ENCODE measurements at regions not wholly inside any gene's neighbourhood (a gene's known extent, or its start where the extent isn't known, plus 50 kb on each side); places are given as distances from the start of the nearest gene placed in this dataset.

DNA sequence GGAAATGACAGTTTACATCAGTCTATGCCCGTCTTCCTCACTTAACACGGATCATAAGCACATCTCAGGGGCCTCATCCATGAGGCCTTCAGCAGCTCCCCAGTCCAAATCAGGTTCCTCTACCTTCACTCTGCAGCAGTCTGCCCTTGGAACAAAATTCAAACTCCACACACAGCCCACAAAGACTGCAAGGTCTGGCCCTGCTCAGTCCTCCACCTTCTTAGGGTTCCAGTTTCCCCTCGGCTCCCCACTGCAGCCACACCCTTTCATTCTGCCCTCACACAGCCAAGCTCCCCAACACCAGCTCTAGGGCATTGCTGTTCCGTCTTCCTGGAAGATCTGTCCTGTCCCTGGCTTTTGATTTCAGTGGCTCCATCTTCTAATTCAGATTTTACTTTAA, 95.2 kb upstream of the IQSEC1 start:
- no peak for DNase-seq

DNA sequence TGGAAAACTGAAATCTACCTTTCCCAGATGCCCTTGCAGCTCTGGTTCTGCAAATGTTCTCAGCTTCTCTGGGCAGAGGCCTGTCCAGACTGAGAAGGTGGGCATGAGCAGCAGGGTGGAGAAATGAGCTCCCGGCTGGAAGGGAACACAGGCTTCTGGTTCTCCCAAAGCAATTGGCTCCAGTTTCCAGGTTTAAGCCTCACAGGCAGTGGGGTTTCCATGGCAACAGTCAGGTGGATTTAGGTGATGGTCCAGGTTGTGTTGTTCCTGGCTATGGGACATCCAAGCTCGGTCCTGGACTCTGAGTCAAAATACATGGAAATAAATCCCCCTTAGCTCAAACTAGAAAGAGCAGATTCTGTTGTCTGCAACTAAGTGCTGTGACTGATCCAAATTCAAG, 94.6 kb upstream of the IQSEC1 start:
- no peak for DNase-seq

DNA sequence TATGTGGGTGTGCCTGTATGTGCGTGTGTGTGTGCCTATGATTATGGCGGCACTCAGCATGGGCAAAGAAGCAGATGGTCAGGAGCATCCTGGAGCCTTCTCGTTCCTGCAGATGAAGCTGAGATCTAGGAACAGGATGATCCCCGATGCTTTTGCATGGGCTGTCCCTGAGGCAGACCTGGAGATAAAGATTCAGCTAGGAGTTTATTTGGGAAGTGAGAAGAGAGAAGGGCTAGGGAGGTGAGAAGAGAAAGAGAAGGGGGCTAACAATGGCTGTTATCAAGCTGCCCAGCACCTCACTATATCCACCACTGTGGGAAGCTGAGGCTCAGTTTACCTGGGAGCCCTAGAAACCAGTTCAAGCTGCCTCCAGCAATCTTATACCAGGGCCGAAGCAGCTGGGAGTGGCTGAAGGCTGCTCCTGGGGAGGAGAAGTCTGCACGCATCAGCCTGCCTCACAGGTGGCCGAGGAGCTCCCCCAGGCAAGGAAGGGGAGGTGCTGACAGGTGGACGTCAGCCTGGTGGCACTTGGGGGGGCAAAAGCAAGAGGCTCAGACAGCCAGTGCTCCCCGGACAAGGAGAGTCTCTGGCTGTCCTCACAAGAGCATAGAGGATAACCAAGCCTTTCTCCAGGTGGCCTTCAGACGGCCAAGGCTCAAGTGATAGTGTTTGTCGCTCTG, 94.0 kb upstream of the IQSEC1 start:
- no peak for DNase-seq

DNA sequence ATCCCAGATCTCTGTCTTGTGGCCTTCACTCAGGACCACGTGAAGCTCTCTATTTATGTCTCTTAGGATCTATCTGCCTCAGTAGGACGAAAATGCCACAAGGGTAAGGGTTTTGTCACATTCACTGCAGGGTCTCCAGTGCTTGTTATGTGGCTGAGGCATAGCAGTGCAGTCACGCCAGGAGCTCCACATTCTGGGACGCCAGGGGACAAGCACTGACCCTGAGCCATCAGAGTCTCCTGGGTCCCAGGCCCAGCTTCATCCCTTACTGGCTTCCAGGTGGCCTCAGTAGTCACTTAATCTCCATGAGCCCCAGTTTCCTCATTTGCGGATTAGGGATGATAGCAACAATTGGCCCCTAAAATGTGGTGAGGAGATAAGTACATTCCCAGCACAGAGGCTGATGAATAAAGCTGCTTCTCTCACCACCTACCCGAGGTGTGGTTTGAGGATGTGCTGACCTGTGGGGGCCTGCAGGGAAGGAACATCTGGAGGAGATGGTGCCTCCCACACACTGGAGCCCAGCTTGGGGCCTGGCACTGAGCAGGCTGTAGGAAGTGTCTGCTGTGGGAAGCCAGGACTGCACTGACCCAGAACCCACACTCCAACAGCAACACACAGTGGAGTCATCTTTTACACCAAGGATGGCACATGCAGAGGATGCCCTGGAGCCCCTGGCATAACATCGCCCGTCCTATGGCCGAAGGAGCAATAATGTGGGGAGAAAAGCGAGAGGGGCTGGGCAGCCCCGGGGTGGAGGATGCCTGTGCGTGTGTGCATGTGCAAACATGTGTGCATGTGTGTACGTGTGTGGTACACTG, 93.2 kb upstream of the IQSEC1 start:
- no peak for DNase-seq

DNA sequence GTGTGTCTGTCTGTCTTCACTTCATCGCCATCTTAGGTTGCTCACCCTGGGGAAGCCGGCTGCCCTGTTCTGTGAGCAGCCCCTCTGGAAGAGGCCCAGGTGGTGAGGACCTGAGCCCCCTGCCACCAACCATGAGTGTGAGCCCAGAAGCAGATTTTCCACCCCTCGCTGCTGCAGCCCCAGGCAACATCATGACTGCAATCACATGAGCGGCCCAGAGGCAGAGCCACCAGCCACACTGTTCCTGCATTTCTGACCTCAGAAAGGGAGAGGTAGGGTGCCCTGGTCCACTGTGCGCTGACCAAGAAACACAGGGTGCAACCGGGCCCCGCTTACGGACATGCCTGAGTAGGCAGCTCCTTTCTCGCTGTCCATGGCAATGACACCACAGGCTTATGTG, 92.3 kb upstream of the IQSEC1 start:
- DNase-seq: no peak

DNA sequence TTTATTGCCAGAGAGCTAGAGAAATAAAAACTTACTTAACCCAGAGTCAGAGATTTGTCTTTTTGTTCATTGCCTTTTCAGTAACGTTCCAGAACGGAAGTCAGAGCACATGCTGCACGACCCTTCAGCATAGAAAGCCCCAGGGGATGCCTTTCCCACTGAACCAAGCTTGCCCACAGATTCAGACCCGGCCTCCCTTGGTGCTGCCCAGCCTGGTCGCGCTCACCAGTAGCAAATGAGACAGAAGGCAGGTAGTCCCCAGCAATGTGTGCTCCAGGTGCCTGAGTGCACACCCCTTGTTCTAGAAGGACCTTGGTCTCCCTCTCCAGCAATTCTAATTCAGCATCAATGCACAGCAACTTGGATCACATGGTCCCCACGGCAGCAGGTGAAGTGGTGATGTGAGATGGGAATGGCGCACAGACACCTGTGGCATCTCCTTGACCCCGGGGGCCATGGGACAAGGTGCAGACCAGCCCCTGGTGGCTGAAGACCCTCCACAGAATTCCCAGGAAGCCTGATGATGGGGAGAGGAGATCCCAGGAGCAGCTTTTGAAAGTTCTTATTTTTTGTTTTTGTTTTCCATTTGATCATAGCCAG, 91.8 kb upstream of the IQSEC1 start:
- no peak for DNase-seq

DNA sequence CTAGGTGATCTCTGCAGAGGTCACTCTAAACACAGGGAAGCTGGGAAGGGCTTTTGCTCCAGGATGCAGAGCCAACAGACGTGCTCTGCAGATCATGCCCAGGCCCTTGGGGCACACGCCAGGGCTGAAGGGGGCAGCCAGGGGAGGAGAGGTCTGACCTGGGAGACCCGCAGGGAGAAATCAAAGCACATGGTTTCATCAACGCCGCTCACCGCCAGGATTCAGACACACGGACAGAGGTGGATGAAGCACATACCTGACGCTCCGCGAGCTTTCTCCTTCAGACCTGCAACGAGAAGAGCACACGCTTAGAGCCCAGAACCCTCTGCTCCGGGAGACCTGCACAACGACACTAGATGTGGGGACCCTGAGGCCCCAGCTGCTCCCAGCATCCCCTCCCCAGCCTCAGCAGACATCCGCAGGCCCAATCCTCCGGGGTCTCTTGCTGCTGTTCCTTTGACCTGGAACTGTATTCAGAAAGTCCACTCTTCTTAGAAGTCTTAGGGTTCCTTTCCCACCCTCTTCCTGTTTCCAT, 90.7 kb upstream of the IQSEC1 start:
- no peak for DNase-seq

DNA sequence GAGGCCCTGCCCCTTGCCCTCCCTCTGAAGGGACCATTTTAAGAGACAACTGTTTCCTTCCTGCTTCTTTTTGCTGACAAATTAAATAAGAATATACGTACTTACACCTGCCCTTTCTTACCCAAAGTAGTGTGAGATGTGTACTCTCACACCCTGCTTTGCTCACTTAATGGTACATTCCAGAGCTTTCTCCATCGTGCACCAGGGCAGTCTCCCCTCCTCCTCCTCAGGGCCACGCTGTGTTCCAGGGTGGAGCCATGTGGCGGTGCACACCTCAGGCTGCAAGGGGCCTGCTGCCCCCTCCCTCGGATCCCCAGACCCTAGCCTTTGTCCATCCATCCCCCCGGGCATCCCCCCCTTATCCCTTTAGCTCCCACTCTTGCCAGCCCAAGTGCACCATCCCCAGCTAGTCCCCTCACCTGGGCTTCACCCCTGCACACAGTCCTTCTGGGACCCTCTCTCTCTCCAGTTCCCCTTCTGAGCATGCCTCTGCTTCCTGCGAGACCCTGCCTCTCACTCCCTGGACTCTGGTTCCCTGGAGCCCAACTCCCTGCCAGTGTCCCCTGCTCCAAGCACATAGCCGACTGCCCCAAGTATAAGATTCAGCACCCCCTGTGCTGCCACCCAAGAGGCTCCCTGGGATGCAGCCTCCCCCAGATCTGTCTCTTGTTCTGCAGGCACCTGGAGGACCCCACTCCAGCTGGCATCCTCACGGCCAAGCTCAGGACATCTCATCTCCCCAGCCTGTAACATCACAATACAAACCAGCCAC, 89.5 kb upstream of the IQSEC1 start:
- no peak for DNase-seq

DNA sequence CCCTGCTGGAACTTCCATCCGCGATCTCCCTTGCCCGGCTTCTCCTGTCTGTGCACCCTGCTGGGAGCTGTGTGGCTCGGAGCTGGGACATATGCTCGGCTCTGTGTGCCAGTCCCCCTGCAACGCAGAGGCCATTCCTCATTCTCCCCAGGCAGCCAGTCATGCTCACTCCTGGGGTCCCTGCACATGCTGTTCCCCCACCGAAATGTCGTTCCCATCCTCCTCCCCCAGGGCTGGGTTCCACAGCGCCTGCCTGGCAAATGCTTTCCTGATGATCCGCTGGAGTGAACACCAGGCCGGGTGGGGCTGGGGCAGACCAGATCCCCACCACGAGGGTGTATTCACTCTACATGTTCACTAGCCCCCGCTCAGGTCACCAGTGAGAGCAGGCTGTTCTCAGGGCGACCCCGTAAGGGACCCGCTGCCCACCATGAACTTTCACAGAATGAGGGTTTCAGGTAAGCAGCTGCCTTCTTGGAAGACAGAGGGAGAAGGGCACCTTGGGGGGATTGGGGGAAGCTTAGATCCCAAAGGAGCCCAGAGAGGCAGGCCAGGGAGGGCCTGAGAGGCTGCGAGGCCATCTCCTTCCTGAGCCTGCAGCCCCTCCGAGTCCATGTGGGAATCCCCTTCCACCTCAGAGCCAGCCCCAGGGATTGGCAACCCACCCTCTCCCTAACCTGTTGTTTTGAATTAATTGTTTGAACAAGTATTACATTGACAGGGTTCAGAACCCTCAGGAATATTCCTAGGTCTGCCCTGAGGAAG, 88.7 kb upstream of the IQSEC1 start:
- no peak for DNase-seq

DNA sequence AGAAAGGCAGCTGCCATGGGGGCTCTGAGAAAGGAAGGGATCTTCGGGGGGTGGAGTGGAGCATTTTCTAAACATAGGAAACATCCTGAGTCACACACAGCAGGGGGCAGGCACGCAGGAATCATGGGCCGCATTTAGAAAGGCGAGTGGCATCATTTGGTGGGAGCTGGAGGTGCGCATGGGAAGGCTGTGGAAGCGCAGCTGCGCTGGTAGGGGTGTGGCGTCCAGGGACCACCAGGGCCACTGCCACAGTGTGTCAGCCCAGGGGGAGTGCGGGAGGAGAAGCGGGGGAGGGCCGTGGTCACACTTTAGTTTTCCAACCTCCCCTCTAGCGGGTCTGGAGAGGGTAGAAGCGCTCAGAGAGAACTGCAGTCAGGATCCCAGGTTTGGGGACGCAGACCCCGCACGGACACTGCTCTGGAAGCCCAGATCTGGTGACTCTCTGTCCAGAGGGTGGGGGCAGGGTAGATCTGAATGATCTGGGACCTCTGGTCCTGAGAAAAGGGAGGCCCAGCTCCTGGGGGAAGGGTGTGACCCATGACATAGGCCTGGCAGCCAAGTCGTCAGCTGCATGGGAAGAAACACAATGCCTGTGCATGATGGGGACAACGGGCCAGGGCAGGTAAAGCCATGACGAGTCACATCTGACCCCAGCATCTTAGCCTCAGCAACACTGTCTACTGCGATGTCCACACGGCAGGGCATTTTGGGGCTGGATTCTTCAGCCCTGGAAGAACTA, 88.0 kb upstream of the IQSEC1 start:
- DNase-seq: no peak

DNA sequence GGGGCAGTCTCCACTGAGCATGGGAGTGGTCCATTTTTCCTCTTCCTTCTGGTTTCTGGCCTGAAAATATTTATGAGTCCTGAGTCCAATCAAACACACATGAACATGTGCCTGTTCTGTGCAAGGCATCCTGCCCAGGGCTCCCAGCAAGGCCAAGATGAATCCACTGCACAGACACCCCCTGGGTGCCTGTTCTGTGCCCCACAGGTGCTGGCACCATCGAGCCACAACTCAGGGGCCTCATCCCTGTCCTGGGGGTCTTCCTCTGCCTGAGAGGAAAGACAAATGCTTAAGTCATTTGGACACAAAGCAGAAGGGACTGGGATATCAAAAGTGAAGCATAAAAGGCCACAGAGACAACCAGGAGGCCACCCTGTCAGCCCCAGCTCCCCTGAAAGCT, 87.4 kb upstream of the IQSEC1 start:
- DNase-seq: no peak

DNA sequence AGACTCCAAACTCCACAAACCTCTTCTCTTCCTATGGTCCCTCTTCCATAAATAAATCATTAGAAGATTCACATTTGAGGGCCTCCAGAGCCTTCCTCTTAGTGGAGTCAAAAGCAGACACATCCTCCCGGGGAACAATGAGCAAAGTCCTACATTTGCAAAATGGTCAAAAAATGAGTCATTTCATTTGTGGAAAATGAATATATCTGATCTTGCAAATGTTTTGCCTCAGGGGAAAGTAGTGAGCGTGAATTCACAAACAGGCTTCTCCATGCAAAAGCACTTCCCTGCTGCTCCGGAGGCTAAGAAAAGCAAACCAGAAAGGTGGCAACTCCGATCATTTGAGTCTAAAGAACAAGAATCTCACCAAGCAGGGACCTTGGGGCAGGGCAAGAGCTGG, 86.7 kb upstream of the IQSEC1 start:
- DNase-seq: no peak

DNA sequence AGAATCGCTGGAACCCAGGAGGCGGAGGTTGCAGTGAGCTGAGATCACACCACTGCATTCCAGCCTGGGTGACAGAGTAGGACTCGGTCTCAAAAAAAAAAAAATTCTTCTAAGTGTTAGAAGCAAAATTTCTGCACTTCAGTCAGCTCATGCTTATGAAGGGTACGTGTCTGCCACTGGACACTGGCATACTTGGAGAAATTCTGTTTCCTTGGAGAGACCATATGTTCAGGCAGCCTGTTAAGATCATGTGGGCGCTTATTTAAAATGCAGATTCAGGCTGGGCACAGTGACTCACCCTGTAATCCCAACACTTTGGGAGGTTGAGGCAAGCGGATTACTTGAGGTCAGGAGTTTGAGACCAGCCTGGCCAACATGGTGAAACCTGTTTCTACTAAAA, 85.6 kb upstream of the IQSEC1 start:
- no peak for DNase-seq

DNA sequence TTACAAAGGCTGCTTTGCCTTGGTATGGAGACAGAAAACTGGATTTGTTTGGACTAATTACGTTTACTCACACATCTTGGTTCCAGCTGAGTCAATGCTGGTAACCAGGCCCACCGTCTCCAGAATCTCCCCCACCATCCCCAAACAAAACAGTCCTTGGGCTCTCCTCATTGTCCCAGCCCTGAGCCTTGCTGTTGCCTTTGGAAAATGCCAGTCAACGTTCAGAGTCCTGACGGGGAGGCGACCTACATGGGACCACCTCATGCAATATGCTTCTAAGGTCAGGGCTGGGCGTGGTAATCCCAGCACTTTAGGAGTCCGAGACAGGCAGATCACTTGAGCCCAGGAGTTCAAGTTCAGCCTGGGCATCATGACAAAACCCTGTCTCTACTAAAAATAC, 85.2 kb upstream of the IQSEC1 start:
- DNase-seq: no peak

DNA sequence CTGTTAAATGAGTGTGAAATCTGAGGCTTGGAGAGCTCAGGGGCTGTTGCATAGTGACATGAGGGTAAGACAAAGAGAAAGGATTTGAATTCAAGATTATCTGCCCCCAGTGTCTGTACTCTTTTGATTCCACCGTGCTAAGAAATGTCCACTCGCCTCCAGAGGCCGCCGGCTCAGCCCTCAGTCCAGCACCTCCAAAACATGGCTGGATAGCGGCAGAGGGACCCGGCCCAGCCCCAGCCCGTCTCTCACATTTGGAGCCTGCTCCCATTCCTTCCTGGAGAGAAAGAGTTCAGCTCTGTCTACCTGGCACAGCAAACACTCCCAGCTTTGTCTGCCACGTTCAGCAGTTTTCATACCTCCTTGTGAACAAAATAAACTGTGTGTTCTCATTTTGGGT, 84.8 kb upstream of the IQSEC1 start:
- DNase-seq: no peak

DNA sequence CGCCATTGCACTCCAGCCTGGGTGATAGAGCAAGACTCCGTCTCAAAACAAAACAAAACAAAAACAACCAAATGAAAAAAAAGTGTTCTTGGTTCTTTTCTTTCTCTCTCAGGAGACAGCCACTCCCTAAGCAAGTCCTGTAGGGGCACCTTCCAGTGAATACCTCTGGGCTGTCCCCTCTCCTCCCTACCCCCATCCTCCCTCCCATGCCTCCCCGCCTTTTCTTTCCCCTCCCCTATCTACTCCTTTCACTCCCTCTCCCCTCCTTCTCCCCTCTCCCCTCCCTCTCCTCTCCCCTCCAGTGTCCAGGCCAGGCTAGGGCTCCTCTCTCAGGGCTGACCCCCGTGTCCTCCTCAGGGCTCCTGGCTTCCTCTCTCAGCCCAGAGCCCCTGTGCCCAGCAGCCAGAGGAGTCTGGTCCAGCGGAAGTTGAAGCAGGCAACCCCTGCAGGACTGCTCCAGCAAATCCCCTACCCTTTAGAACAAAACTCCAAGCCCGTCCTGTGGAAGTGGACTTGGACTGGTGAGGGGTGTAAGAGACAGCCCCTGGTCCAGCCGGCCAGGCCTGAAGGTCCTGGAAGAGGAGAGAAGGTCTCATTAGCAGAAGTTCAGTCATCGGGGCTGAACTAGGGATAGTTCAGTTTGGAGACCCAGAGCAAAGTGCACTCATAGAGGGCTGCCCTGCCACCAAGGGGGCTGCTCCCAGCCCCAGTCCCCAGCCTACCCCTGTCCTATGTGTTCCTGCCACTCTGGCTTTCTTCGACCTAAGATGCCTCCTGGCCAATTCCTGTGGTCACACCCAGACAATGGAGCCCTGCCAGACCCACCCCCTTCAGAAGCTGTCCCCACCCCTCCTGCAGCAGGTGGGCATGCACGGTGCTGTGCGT, 79.8 kb upstream of the IQSEC1 start:
- no peak for DNase-seq

DNA sequence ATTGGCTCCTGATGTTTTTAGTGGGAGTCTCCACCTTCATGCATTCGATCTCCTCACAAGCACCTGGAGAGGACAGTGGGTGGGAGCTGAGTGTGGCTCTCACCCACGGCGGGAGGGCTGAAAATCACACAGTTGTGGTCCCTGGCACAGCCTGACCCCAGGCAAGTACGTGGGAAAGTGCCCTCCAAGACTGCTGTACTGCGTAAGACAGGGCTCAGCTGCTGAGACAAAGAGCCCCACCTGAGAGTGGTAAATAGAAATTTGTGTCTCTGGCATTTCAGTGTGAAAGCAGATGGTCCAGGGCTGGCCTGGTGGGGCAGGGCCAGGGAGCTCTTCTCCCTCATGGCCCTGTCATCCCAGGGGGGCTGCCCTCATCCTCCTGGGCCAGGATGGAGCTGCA, 77.4 kb upstream of the IQSEC1 start:
- no peak for DNase-seq

DNA sequence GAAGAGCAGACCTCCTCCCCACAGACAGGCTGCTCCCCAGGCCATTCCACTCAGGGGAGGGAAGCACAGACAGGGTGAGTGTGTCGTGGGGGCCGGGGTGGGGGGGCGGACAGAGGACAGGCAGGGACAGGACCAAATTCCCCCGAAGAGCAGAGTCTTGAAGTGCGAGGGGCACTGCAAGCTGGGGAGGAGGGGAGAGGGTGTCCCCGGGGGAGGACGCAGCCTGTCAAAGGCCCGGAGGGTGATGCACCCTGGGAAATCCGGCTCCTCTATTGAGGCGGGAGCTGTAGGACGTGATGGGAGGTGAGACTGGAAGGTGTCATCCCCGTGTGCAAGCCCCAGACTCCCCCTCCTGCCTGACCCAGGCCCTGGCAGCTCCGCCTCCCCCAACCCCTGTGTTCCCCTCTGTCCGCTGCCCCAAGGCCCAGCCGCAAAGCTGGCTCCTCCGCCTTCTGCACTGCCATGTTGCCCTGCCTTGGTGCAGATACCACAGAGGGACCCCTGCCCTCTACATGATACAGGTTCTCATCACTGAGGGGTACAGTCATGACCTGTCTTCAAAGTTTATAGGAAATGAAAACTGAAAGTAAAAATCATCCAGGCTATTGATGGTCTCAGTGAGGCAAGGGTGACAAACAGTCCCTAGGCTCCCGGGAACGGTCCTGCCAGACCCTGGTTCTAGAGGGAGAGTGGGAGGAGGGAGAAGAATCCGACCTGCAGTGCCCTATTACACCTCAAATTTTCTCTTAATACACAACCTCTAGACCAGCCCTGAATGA, 76.3 kb upstream of the IQSEC1 start:
- no peak for DNase-seq

DNA sequence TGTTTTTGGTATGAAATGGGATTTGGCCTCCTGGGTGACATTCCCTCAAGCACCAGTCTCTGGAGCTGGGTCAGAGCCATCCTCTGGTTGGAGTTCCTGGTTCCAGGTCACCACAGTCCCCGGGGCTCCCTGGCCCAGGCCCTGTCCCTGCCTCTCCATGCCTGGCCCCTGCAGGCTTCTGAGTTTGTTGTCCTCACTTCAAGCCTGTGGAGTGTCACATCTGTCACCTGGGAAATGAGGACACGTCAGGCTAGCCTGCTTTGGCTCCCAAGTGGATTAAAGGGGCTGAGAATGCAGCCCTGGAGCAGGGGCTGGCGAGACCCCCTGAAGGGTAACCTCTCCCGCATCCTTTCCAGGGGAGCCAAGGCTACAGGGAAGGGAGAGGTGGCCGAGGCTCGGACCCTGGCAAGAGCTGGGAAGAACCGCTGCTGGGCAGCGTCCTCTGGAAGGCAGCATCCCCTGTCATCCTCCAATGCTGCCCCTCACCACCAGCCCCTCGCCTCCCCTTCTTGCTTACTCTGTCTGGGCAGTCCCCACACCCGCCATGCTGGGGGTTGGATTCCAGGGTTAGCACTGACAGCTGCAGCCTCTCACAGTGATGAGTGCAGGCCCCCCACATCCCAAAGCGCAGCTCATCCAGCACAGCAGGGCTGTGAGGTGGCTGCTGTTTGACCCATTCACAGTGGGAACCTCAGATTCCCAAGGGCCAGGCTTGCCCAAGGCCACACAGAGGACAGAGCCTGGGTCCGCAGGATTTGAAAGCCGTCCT, 75.5 kb upstream of the IQSEC1 start:
- no peak for DNase-seq

Data from hindlimb muscle (tissue), 1 donor.